Stimulated activated CD4-positive, alpha-beta T cell treated with anti-CD3 and anti-CD28 coated beads, Interleukin-15, amount 100 ng/mL, for 48 hours (primary cell): ENCODE measurements at regions not wholly inside any gene's neighbourhood (a gene's known extent, or its start where the extent isn't known, plus 50 kb on each side); places are given as distances from the start of the nearest gene placed in this dataset.
"Not testable (repeated sequence)": the region's sequence is repeated elsewhere in the genome, so short reads cannot be mapped to it uniquely, and the experiment has no call there.

ENCODE experiments used
- DNase-seq, 2 donors: peaks; one replicate each; pipeline ENCODE4 v3.0.0-alpha.2; 2020; ENCODE audit warnings: low read depth in 2 of 2

GRCh38 chr1:182003953-182004586, 57.4 kb downstream of the ZNF648 start:
- no peak for DNase-seq

GRCh38 chr1:182003025-182003725, 58.3 kb downstream of the ZNF648 start:
- no peak for DNase-seq

- no peak for DNase-seq
Measured at GRCh38 chr1:182002570-182002969, 58.9 kb downstream of the ZNF648 start.

- DNase-seq, result no peak
Measured at GRCh38 chr1:181998858-181999257, 62.7 kb downstream of the ZNF648 start.

- no peak for DNase-seq
Measured at GRCh38 chr1:181992072-181992471, 69.4 kb downstream of the ZNF648 start.

- DNase-seq, result no peak
Measured at GRCh38 chr1:181990728-181991127, 70.8 kb downstream of the ZNF648 start.

- DNase-seq, result no peak
Measured at GRCh38 chr1:181989261-181989920, 72.1 kb downstream of the ZNF648 start.

GRCh38 chr1:181987996-181988395, 73.5 kb downstream of the ZNF648 start:
- DNase-seq, result no peak

- no peak for DNase-seq
Measured at GRCh38 chr1:181987334-181987895, 74.1 kb downstream of the ZNF648 start.

- no peak for DNase-seq
Measured at GRCh38 chr1:181986907-181987305, 74.6 kb downstream of the ZNF648 start.

GRCh38 chr1:181985936-181986906, 75.3 kb downstream of the ZNF648 start:
- no peak for DNase-seq

- DNase-seq, result no peak
Measured at GRCh38 chr1:181985281-181985680, 76.2 kb downstream of the ZNF648 start.

- DNase-seq, result no peak
Measured at GRCh38 chr1:181984006-181984405, 77.5 kb downstream of the ZNF648 start.

- no peak for DNase-seq
Measured at GRCh38 chr1:181981821-181982220, 79.7 kb downstream of the ZNF648 start.

- no peak for DNase-seq
Measured at GRCh38 chr1:181972256-181972655, 89.3 kb downstream of the ZNF648 start.

- no peak for DNase-seq
Measured at GRCh38 chr1:181971424-181971823, 90.1 kb downstream of the ZNF648 start.

GRCh38 chr1:181969902-181970301, 91.6 kb downstream of the ZNF648 start:
- no peak for DNase-seq

- not testable (repeated sequence) for DNase-seq
Measured at GRCh38 chr1:181954696-181955095, 106.8 kb downstream of the ZNF648 start.

GRCh38 chr1:181954178-181954577, 107.3 kb downstream of the ZNF648 start:
- DNase-seq, result not testable (repeated sequence)

- DNase-seq, result no peak
Measured at GRCh38 chr1:181953596-181953995, 107.9 kb downstream of the ZNF648 start.

- DNase-seq, result no peak
Measured at GRCh38 chr1:181951213-181951612, 110.3 kb downstream of the ZNF648 start.
